ENCODE measurements at regions not wholly inside any gene's neighbourhood (a gene's known extent, or its start where the extent isn't known, plus 50 kb on each side); places are given as distances from the start of the nearest gene placed in this dataset.

- TF ChIP-seq, protein P1, sequence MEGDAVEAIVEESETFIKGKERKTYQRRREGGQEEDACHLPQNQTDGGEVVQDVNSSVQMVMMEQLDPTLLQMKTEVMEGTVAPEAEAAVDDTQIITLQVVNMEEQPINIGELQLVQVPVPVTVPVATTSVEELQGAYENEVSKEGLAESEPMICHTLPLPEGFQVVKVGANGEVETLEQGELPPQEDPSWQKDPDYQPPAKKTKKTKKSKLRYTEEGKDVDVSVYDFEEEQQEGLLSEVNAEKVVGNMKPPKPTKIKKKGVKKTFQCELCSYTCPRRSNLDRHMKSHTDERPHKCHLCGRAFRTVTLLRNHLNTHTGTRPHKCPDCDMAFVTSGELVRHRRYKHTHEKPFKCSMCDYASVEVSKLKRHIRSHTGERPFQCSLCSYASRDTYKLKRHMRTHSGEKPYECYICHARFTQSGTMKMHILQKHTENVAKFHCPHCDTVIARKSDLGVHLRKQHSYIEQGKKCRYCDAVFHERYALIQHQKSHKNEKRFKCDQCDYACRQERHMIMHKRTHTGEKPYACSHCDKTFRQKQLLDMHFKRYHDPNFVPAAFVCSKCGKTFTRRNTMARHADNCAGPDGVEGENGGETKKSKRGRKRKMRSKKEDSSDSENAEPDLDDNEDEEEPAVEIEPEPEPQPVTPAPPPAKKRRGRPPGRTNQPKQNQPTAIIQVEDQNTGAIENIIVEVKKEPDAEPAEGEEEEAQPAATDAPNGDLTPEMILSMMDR (conservative IDR thresholded peaks at IDR 0.05; ENCODE audit: low read length): no peak
- no peak for TF ChIP-seq EZH2phosphoT487 (IDR thresholded peaks at IDR 0.05; ENCODE audit: borderline replicate concordance)
These were observed 170.2 kb downstream of the ALDH1A2 start for GRCh38 chr15:57895291-57895690.

All from Loucy (cell line).